Skeletal muscle cell (primary cell): ENCODE measurements at regions not wholly inside any gene's neighbourhood (a gene's known extent, or its start where the extent isn't known, plus 50 kb on each side); places are given as distances from the start of the nearest gene placed in this dataset.
"Not testable (repeated sequence)": the region's sequence is repeated elsewhere in the genome, so short reads cannot be mapped to it uniquely, and the experiment has no call there.

Source experiments
- DNase-seq: peaks from one replicate; pipeline ENCODE4 v3.0.0-alpha.2; 2010; ENCODE audit warnings: low read depth
- H3K4me3 ChIP-seq: 2 replicates; pipeline ENCODE4 v1.5.1; 2011; ENCODE audit warnings: low read depth, mild to moderate bottlenecking, control low read depth, low read length, moderate library complexity

DNA sequence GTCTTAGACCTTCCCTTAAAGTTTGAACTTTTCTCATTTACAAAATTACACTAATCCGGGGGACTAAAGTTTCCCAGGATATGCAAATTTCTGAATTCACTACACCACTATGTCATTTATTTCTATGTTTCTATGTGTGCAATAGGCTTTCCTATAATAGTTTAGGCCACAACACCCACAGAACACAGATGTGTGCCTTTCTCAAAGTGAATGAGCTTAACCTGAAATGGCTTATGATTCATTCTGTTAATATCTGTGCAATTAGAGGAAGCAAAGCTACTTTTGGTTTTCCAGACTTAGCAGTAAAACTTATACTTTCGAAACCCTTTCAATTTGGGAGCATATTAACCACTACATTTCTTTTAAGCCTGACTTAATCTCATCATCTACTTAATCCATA lies 748.1 kb downstream of the GBE1 start:
- H3K4me3 ChIP-seq, result no peak overlapping the region
- DNase-seq, result no peak

- H3K4me3 ChIP-seq, result no peak overlapping the region
- DNase-seq, result no peak
Measured at GRCh38 chr3:81005992-81006391, 755.5 kb downstream of the GBE1 start.

GRCh38 chr3:81003817-81004216 lies 757.6 kb downstream of the GBE1 start:
- H3K4me3 ChIP-seq, result no peak overlapping the region
- DNase-seq, result no peak

DNA sequence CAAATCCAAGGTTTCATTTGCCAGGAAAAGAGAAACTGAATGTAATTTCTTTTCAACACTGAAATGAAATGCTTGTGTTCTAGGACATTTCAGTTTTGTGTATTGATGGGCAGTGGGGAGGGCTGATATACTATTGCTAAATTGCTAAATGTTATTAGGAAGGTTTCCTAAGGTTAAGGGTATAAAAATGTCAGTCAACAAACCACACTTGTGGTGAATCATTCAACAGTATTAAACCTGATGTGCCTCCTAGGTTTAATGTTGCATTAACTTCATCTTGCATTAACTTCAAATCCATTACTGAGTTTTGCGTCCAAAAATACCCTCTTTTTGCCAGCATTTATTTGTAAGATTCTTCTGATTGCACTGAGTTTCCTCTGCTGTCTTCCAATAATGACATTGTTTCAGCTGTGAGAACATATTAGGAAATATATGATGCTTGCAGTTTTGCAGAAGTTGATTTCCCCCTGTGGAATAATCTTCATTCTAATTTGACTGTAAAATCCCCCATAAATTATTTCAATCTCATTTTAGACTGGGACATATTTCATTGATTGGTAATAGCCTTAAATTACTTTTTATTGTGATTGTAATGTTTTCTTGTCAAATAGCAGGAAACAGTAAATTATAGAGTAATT lies 758.3 kb downstream of the GBE1 start:
- no peak for DNase-seq
- H3K4me3 ChIP-seq, result no peak overlapping the region

- H3K4me3 ChIP-seq, result no peak overlapping the region
- no peak for DNase-seq
Measured at GRCh38 chr3:80999481-80999880, 762.0 kb downstream of the GBE1 start.

GRCh38 chr3:80998022-80998421 lies 763.4 kb downstream of the GBE1 start:
- DNase-seq, result no peak
- H3K4me3 ChIP-seq, result no peak overlapping the region

- no peak for DNase-seq
- H3K4me3 ChIP-seq, result no peak overlapping the region
Measured at GRCh38 chr3:80997622-80998021, 763.8 kb downstream of the GBE1 start.

- no peak overlapping the region for H3K4me3 ChIP-seq
- no peak for DNase-seq
Measured at GRCh38 chr3:80994767-80995166, 766.7 kb downstream of the GBE1 start.

- no peak for DNase-seq
- no peak overlapping the region for H3K4me3 ChIP-seq
Measured at GRCh38 chr3:80994085-80994665, 767.3 kb downstream of the GBE1 start.

GRCh38 chr3:80993241-80993945 lies 768.1 kb downstream of the GBE1 start:
- DNase-seq, result no peak
- H3K4me3 ChIP-seq, result no peak overlapping the region

DNA sequence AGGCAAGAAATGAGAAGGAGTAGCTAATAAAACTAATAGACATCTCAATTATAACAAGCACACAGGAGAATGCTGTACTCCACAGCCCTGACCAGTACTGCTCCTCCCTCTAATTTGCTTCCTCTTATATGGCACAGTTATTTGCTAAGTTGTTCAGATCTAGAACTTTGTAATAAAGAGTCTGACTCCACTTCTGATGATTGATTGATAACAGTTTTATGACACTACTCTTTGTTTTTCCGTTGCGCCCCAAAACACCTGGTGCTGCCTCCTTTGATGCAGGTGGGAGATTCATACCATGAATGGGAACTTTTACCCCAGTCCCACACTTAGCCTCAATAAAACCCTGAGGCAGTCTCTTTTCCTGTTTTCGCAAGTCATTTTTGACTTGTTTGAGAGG lies 777.7 kb downstream of the GBE1 start:
- DNase-seq, result no peak
- H3K4me3 ChIP-seq, result no peak overlapping the region

DNA sequence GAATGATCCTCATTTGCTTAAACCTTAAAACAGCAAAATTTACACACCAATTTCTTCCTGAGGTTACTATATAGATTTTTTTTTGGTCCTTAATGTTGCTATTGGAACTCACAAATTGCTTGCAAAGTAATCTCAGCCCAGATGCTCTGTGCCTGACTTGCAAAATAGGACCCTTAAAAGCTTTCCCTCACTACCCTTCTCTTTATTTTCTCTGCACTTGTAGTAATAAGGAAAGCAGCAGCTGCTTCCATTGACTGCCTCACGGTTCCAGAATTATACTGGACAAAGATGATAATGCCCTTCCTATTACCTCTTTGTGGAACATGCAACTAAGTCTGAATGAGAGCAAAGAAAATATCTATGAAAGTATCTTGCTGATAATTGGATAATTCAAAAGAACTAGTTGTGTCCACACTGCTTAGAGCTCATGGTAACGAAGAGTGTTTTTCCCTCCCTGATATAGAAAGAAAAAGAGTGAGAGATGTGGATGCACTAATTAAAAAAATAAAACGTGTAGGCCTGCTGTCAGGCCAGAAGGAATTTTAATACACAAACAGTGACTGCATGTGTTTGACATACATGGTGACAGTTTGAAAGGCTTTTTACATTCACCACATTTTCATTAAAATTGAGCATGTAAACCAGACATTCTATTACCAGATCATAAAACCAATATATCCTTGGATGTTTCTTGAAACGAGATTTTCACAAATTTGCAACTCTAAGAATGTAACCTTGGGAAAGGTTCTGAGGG lies 783.1 kb downstream of the GBE1 start:
- no peak overlapping the region for H3K4me3 ChIP-seq
- no peak for DNase-seq

GRCh38 chr3:80970292-80970691 lies 791.2 kb downstream of the GBE1 start:
- DNase-seq, result no peak
- H3K4me3 ChIP-seq, result no peak overlapping the region

DNA sequence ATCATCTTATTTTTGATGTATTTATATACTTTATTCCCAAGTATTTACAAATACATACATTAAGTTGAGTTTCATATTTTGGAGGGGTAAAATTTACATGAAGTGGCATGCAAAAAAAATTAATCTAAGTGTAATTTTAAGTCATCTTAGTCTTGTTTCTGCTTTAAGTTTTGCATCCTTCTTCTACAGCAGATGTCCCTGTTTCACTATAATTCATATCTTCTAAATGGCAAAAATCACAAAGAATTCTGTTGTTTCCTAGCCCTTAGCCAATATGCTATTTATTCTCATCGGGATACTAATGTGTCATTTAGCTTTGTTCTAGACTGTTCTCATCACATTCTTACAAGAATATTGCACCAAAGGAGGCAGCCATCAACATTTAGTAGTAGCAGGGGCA lies 831.9 kb downstream of the GBE1 start:
- H3K4me3 ChIP-seq, result no peak overlapping the region
- DNase-seq, result no peak

DNA sequence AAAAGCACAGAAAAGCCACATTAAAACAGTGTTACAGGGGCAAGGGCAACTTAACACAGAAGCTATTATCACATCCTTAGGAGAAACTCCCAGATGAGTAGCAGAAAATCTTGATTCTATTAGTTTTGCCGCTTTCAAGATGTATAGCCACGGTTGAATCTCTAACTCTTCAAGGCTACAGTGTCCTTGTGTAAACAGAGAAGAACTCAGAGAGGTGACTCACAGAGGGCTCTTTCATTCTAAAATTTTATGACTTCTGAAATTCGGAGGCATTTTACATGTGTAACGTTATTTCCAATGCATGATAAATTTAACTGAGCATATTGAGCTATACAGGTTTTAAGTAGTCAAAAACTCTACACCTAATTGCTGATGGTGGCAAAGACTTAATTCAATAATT lies 846.6 kb downstream of the GBE1 start:
- no peak for DNase-seq
- no peak overlapping the region for H3K4me3 ChIP-seq

- DNase-seq, result no peak
- H3K4me3 ChIP-seq, result no peak overlapping the region
Measured at GRCh38 chr3:80898211-80898610, 863.2 kb downstream of the GBE1 start.

- DNase-seq, H3K4me3 ChIP-seq: not testable (repeated sequence)
Measured at GRCh38 chr3:80897005-80897404, 864.4 kb downstream of the GBE1 start.

GRCh38 chr3:80890571-80890970 lies 870.9 kb downstream of the GBE1 start:
- no peak for DNase-seq

DNA sequence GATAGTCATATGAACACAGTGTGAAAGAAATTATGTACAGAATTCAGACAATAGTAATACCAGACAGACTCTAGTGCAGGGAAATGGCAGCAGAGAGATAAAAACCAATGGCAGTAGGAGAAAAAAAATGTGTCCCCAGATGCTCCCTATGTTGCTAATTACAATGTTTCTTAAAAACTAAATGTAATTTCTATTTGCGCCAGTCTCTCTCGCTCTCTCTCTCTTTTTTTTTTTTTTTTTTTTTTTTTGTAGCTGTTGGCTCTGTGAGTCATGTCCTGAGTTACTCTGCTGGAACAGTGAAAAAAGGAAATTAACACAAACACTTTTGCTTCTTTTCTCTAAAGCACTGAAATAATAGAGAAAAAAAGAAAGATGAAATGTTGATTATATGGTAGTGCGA lies 871.9 kb downstream of the GBE1 start:
- no peak for DNase-seq

More at GRCh38 chr3:80890571-80890970, 870.9 kb downstream of the GBE1 start:
- no peak overlapping the region for H3K4me3 ChIP-seq

DNA sequence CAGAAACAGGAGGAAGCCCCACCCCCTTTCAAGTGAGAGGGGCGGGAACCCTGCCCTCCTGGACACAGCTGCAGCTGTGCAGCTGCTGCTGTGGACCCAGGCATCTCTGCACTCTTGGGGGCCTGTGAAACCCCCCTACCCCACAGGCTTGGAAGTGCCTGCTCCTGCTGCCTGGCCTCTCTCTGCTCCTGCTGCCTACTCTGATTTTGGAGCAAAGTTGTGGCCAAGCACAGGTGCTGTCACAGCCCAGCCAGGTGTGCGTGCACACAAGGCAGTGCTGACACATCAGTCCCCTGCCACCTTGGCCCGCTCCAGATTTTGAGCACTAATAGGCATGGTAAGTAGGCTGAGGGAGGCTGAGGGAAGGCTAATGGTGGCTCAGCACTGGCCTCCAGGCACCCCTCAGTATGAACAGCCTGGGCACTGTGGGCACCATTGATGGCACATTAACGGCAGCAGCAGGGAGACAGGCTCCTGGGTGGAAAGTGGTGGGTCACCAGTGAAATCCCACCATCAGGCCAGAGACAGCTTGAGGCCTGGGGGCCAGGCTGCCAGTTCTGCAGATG lies 890.9 kb downstream of the GBE1 start:
- H3K4me3 ChIP-seq, result no peak overlapping the region
- no peak for DNase-seq

More for the DNA sequence above, 871.9 kb downstream of the GBE1 start:
- no peak overlapping the region for H3K4me3 ChIP-seq
